T47D (cell line): ENCODE measurements at regions not wholly inside any gene's neighbourhood (a gene's known extent, or its start where the extent isn't known, plus 50 kb on each side); places are given as distances from the start of the nearest gene placed in this dataset.
A peak's percentile ranks its signal among the peaks of the same experiment; 100 is the strongest.
"Not testable (repeated sequence)": the region's sequence is repeated elsewhere in the genome, so short reads cannot be mapped to it uniquely, and the experiment has no call there.

Experiments used
- DNase-seq, 2 experiments: peaks; one replicate each; pipeline versions ENCODE4 v3.0.0 to v3.0.0-alpha.2; 2011 to 2012; ENCODE audit warnings: low read depth in 1 of 2, low spot score in 1 of 2
- JUND ChIP-seq: IDR thresholded peaks from 2 replicates; pipeline ENCODE4 v1.6.1; 2012; ENCODE audit warnings: low read depth
- in situ Hi-C: cut with HindIII; loops from 2 replicates; pipeline ENCODE4 v1.10.0; 2016; ENCODE audit warnings: low sequenced_read_pairs, low pct_unique_long_range_greater_than_20kb

GRCh38 chrX:34379891-34380290 is 247.8 kb upstream of the FAM47A start:
- TF ChIP-seq JUND = no peak
- in situ Hi-C loops = no loop called here
- no peak for DNase-seq

DNA sequence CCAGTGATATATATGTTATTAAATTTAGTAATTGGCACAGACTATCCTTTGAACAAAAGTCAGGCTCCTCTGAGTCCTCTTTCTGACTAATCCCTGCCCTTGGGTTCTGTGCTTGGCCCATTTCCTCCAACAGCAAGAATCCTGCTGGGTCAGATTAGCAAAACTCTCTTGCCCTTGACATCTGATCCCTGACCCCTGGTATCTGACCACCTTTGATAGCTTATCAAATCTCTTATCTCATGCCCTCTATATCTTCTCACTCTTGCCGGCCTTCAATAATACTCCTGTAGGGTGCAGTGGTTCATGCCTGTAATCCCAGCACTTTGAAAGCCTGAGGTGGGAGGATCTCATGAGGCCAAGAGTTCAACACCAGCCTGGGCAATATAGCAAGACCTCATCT is 245.5 kb upstream of the FAM47A start:
- no peak for DNase-seq
- in situ Hi-C loops = no loop called here
- TF ChIP-seq JUND = no peak

DNA sequence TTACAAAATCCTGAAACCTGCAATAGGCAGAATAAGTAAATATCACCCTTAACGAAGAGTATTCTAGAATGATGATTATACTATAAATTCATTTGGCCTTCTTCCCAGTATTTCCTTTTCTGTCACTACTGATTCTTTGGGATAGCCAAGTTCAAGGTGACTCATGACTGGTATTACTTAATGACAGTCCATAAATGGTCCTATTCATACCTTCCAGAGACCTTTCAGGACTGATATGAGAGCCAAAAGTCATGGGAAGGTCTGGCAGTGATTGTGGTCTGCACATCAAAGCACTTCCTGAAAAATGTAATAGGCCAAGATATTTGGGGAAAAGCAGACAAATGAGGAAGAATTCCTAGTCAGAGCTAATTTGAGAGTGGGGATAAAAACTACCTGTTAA is 239.6 kb upstream of the FAM47A start:
- DNase-seq = no peak
- in situ Hi-C loops = no loop called here
- TF ChIP-seq JUND = no peak

- in situ Hi-C loops = no loop called here
- TF ChIP-seq JUND = no peak
- peak; percentile 11 to 71 for DNase-seq
These were observed 233.4 kb upstream of the FAM47A start for GRCh38 chrX:34365471-34365870.

DNA sequence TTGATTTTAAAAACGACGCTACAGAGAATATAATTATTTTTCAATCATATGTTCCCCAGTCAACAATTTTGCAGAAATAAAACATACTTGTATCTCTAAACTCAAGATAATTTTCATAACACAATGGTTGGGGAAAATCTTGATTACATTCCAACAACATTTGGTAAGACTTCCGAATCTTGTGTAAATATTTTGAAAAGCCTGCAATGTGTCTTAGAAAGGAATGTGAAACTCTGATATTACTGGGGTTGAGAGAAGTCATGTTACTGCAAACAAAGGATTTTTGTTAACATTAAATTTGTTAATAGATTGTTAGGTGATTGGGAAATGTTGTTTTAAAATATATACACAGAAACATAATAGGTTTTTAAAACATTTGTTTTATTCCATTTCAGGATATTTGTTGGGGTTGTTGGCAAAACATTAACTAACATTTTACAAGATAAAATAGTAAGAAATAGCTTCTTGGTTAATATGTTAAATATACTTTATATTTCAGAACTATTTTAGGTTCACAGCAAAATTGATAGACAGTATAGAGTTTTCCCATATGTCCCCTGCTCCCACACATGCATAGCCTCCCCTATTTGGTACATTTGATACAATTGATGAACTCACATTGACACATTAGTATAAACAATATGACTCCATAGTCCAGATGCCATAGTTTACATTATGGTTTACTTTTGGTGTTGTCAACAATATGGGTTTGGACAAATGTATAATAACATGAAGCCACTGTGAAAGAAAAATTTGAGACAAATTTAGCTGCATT is 218.6 kb upstream of the FAM47A start:
- no peak for DNase-seq
- TF ChIP-seq JUND = no peak
- in situ Hi-C loops = no loop called here

DNA sequence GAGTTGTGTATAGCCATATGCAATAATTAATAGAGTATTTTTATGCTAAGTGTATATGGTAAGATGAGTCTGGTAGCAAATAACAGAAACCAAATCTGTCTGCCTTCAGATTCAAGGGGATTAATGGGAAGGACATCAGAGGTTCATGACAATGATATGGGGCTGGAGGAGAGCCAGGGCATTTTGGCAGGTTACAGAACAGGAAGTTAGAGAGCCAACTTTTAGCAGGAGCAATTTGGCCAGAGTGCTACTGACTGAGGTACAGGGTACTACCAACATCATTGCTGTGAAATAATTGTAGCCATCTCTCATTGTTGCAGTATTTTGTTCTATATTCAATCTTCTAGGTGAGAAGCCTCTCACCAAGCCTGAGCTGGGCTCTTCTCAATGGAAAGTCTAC is 210.9 kb upstream of the FAM47A start:
- in situ Hi-C loops = no loop called here

GRCh38 chrX:34341814-34342213 is 209.7 kb upstream of the FAM47A start:
- TF ChIP-seq JUND = no peak
- no peak for DNase-seq
- in situ Hi-C loops = no loop called here

More for the DNA sequence above, 210.9 kb upstream of the FAM47A start:
- DNase-seq = no peak
- TF ChIP-seq JUND = no peak

DNA sequence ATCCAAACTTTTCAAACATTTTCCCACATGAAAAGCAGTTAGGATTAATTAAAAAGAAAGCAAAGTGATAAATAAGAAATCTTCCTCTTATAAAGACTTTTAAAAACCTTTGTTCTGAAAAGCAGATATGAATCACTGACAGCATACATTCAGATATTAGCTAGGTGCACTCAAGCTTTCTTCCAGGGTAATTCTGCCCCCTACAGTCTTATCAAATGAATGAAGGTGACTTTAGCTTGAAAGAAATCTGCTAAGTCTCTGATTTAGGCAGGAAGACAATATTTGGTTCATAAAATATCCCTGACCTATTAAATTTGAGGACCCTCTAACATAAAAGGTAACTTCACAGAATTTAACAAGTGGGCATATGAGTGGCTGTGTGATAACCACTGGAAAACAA is 209.1 kb upstream of the FAM47A start:
- no peak for TF ChIP-seq JUND
- in situ Hi-C loops = no loop called here
- DNase-seq = peak in 1 of 2 experiments; percentile 4

DNA sequence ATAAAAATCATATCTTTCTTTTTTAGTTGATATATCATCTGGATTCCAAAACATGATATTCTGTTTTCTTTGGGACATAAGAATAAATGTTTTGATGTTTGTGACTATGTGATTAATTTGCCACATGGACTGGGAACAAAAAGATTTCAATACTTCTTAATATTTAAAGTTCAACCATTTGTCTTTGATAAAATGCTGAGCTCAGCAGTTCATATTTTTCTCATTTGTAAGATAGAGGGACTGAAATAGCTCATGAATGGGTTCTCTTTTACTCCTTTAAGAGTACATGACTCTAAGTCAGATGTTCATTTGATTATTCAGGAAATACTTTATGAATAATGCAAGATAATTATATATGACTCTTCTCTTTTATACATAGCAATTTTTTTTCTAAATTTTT is 205.9 kb upstream of the FAM47A start:
- TF ChIP-seq JUND = no peak
- DNase-seq = no peak
- in situ Hi-C loops = no loop called here

GRCh38 chrX:34335376-34335775 is 203.3 kb upstream of the FAM47A start:
- in situ Hi-C loops = not testable (repeated sequence)

DNA sequence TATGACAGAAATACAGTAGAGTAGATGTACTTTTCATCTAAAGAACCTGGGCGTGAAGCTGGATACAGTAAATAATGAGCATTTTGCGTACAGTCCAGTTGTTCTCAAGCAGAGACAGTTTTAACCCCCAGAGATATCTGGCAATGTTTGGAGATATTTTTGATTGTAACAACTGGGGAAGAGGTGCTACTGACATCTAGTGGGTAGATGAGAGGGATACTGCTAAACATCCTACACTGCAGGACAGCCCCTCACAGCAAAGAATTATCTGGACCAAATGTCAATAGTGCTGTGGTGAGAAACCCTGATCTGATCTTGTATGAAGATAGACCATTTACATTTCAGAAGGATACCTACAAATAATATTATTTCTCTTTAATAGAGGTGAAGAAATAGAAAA is 200.2 kb upstream of the FAM47A start:
- TF ChIP-seq JUND = no peak
- peak in 1 of 2 experiments; percentile 28 for DNase-seq
- in situ Hi-C loops = no loop called here

More at GRCh38 chrX:34335376-34335775, 203.3 kb upstream of the FAM47A start:
- not testable (repeated sequence) for DNase-seq

DNA sequence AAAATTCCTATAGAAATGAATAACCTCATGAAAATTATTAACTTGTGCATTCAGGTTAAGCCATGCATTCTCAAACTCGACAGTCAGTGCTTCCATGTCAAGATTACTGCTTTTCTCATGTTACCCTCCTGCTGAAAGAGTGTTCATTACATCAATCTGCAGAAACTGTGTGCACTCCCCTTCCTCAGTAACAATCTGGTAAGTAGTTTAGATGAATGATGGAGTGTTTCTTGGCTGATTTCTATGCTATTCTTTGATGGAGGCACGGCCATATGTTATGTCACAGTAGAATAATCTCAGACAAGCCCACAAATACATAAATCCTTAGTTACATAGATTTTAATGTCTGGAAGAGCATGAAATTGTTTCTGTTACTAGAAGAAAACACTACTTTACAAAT is 193.3 kb upstream of the FAM47A start:
- no peak for DNase-seq
- in situ Hi-C loops = no loop called here
- TF ChIP-seq JUND = no peak

DNA sequence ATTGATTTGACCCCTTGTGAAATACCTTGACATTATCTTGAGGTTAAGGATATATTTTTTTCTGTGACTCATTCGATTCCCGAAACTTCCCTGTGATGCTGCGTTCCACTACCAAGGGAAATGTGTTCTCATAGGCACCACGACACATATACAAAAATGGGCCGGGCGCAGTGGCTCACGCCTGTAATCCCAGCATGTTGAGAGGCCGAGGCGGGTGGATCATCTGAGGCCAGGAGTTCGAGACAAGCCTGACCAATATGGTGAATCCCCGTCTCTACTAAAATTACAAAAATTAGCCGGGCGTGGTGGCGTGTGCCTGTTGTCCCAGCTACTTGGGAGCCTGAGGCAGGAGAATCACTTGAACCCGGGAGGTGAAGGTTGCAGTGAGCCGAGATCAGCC is 188.3 kb upstream of the FAM47A start:
- in situ Hi-C loops, DNase-seq: not testable (repeated sequence)

DNA sequence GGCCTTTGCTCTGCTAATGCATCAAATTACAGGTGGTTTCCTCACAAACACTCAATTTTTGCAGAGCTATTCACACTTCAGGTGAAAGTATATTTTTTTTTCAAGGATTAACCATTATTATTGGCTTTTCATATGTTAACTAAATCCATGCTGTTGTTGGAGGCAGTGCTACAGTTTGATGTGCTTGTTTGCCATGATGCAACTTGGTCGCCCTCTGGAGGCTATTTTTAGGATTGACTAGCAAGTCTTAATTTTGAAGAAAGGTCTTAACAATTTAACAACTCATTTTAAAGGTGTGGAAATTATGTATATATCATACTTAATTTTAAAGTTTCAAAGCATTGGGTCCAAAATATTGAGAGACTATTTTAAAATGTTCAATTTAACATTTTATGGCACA is 168.8 kb upstream of the FAM47A start:
- in situ Hi-C loops = no loop called here
- DNase-seq = peak in 1 of 2 experiments; percentile 70
- TF ChIP-seq JUND = no peak
